Retinal pigment epithelial cell (primary cell): ENCODE measurements at regions not wholly inside any gene's neighbourhood (a gene's known extent, or its start where the extent isn't known, plus 50 kb on each side); places are given as distances from the start of the nearest gene placed in this dataset.

Experiments used
- DNase-seq: peaks from one replicate; pipeline ENCODE4 v3.0.0-alpha.2; 2010; ENCODE audit warnings: low read depth
- H3K4me3 ChIP-seq: 2 replicates; pipeline ENCODE4 v1.5.1; 2011; ENCODE audit warnings: mild to moderate bottlenecking, low read length, control low read depth, moderate library complexity
- TF ChIP-seq, protein P1 (sequence below): conservative IDR thresholded peaks from 2 replicates; pipeline ENCODE4 v1.5.1; 2011; ENCODE audit warnings: low read depth, low read length, control low read depth, inconsistent platforms

- H3K4me3 ChIP-seq: no peak overlapping the region
- TF ChIP-seq, protein P1, sequence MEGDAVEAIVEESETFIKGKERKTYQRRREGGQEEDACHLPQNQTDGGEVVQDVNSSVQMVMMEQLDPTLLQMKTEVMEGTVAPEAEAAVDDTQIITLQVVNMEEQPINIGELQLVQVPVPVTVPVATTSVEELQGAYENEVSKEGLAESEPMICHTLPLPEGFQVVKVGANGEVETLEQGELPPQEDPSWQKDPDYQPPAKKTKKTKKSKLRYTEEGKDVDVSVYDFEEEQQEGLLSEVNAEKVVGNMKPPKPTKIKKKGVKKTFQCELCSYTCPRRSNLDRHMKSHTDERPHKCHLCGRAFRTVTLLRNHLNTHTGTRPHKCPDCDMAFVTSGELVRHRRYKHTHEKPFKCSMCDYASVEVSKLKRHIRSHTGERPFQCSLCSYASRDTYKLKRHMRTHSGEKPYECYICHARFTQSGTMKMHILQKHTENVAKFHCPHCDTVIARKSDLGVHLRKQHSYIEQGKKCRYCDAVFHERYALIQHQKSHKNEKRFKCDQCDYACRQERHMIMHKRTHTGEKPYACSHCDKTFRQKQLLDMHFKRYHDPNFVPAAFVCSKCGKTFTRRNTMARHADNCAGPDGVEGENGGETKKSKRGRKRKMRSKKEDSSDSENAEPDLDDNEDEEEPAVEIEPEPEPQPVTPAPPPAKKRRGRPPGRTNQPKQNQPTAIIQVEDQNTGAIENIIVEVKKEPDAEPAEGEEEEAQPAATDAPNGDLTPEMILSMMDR: no peak
- DNase-seq: no peak
Observed at GRCh38 chr11:92740276-92740675, 229.2 kb upstream of the MTNR1B start.

- TF ChIP-seq, protein P1: no peak
- DNase-seq: no peak
- no peak overlapping the region for H3K4me3 ChIP-seq
Observed at GRCh38 chr11:92744929-92745585, 224.4 kb upstream of the MTNR1B start.

- TF ChIP-seq, protein P1: no peak
Observed at GRCh38 chr11:92750794-92751193, 218.7 kb upstream of the MTNR1B start.

DNA sequence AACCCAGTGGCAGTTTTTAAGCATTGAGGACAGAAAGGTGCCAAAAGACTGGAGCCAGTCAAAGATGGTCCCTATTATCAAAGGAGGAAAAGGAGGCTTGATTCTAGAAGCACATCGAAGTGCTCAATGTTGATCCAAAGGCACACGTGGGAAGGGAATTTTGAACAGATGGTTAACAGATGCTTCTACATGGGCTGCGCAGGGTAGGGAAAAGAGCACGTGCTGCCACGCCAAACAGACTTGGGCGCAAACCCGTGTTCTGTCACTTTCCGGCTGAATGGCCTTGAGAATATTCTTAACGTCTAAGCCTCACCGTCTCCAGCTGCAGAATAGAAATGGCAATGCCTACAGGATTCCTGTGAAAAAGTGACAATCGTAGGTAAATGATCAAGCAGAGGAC lies 217.9 kb upstream of the MTNR1B start:
- H3K4me3 ChIP-seq: no peak overlapping the region
- TF ChIP-seq, protein P1: no peak
- DNase-seq: no peak

More at GRCh38 chr11:92750794-92751193, 218.7 kb upstream of the MTNR1B start:
- DNase-seq: no peak
- no peak overlapping the region for H3K4me3 ChIP-seq

DNA sequence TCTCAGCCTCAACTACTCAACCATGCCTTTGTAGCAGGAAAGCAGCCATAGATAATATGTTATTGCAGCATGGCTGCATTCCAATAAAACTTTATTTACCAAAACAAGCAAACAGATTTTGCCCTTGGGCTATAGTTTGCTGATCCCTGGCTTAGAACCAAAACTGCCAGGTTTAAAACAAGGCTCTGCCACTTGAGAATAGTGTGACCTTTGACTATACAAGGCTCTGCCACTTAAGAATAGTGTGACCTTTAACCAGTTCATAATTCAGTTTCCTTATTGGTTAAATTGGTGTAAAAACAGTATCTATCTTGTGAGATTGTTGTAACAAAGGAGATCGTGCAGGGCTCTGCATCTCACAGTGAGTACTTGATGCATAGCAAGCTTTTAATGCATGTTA lies 217.3 kb upstream of the MTNR1B start:
- TF ChIP-seq, protein P1: no peak
- no peak overlapping the region for H3K4me3 ChIP-seq
- no peak for DNase-seq

DNA sequence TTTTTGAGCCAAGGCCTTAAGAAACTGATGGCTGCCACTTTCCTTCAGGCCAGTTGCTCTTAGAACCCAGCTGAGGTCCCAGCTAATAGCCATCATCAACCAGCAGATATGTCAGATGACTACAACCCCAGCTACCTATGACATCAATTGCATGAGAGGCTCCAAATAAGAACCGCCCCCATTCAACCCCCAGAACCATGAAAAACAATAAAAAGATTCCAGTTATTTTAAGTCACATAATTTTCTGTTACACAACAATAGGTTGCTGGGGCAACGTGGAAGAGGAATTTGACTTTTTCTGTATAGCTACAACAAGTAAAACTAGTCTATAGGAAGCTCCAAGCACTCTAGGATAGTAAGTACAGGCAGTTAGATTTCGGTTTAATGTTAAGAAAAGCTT lies 216.3 kb upstream of the MTNR1B start:
- TF ChIP-seq, protein P1: no peak
- H3K4me3 ChIP-seq: no peak overlapping the region
- no peak for DNase-seq

DNA sequence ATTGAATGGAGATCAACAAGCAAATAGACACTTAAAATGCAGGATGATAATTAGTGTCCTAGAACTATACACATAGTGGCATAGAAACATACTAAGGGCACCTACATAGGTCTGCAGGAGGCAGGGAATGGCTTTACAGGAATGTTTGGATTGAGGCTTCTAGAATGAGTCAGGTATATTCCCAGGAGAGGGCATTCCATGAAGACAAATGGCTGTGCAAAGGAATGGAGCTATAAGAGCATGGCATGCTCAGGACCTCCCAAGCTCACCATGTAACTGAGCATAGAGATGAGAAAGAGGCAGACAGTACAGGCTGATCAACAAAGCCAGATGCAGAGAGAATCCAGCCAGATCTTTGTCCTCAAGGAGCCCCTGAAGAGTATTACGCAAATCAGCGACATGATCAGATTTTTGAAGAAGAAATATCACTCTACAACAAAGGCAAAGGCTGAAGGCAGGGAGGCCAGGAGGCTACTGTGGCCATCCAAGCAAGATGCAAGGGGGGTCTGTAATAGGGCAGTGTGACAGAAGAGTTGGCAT lies 211.1 kb upstream of the MTNR1B start:
- TF ChIP-seq, protein P1: no peak
- DNase-seq: no peak
- no peak overlapping the region for H3K4me3 ChIP-seq
